GM12875 (cell line): ENCODE measurements at regions not wholly inside any gene's neighbourhood (a gene's known extent, or its start where the extent isn't known, plus 50 kb on each side); places are given as distances from the start of the nearest gene placed in this dataset.

Experiments
- H3K4me3 ChIP-seq: one replicate; pipeline ENCODE4 v1.5.1; 2011; ENCODE audit warnings: low read depth, low read length, control low read depth
- CTCF ChIP-seq: IDR thresholded peaks from 2 replicates; pipeline ENCODE4 v1.5.1; 2011; ENCODE audit warnings: low read depth, mild to moderate bottlenecking, control low read depth, inconsistent platforms, low read length, moderate library complexity, borderline replicate concordance; ENCODE audit not compliant: insufficient read depth

GRCh38 chr3:68206524-68207117 lies 552.2 kb upstream of the SUCLG2 start:
- H3K4me3 ChIP-seq, result no peak overlapping the region
- no peak for TF ChIP-seq CTCF

- TF ChIP-seq CTCF, result no peak
- no peak overlapping the region for H3K4me3 ChIP-seq
Observed at GRCh38 chr3:68186733-68187132, 532.3 kb upstream of the SUCLG2 start.

GRCh38 chr3:68176600-68176999 lies 522.2 kb upstream of the SUCLG2 start:
- TF ChIP-seq CTCF, result no peak
- no peak overlapping the region for H3K4me3 ChIP-seq

GRCh38 chr3:68173012-68173634 lies 518.7 kb upstream of the SUCLG2 start:
- TF ChIP-seq CTCF, result no peak
- no peak overlapping the region for H3K4me3 ChIP-seq

GRCh38 chr3:68172039-68172438 lies 517.6 kb upstream of the SUCLG2 start:
- no peak overlapping the region for H3K4me3 ChIP-seq
- no peak for TF ChIP-seq CTCF

- no peak overlapping the region for H3K4me3 ChIP-seq
- TF ChIP-seq CTCF, result no peak
Observed at GRCh38 chr3:68163968-68164367, 509.6 kb upstream of the SUCLG2 start.

GRCh38 chr3:68163062-68163461 lies 508.6 kb upstream of the SUCLG2 start:
- TF ChIP-seq CTCF, result no peak

More at GRCh38 chr3:68163062-68163461, 508.6 kb upstream of the SUCLG2 start:
- H3K4me3 ChIP-seq, result no peak overlapping the region
